PC-9 (cell line): ENCODE measurements at regions not wholly inside any gene's neighbourhood (a gene's known extent, or its start where the extent isn't known, plus 50 kb on each side); places are given as distances from the start of the nearest gene placed in this dataset.

Experiments
- CTCF ChIP-seq: fragments of 200-600 bp; sonication (generic); conservative IDR thresholded peaks from 2 replicates; pipeline ENCODE4 v1.6.1; 2017; ENCODE audit warnings: mixed run types, antibody characterized with exemption, mild to moderate bottlenecking, moderate library complexity
- EZH2 ChIP-seq: fragments of 200-600 bp; sonication (generic); IDR thresholded peaks from 2 replicates; pipeline ENCODE4 v1.8.0; 2017; ENCODE audit warnings: antibody characterized with exemption, low read depth

GRCh38 chr13:62682788-62683187 is 1267.1 kb upstream of the PCDH20 start:
- TF ChIP-seq CTCF = no peak
- no peak for TF ChIP-seq EZH2
